Peyer's patch (tissue), 4 donors: ENCODE measurements at regions not wholly inside any gene's neighbourhood (a gene's known extent, or its start where the extent isn't known, plus 50 kb on each side); places are given as distances from the start of the nearest gene placed in this dataset.

Experiments used
- DNase-seq, 3 donors: peaks; one replicate each; pipeline ENCODE4 v3.0.0-alpha.2; 2017 to 2019
- H3K27ac ChIP-seq, 4 donors: fragments of 200-600 bp; sonication (generic); one replicate each; pipeline ENCODE4 v1.5.1; 2016 to 2019
- H3K27me3 ChIP-seq, 2 donors: fragments of 200-600 bp; sonication (generic); one replicate each; pipeline ENCODE4 v1.5.1; 2019
- H3K36me3 ChIP-seq, 3 donors: fragments of 200-600 bp; sonication (generic); one replicate each; pipeline ENCODE4 v1.5.1; 2016 to 2019
- H3K4me1 ChIP-seq, 4 donors: fragments of 200-600 bp; sonication (generic); one replicate each; pipeline ENCODE4 v1.5.1; 2016 to 2019
- H3K4me3 ChIP-seq, 4 donors: fragments of 200-600 bp; sonication (generic); 1 replicate in 3 of 4; 2 replicates in 1 of 4; pipeline ENCODE4 v1.5.1; 2016 to 2019; ENCODE audit warnings: mild to moderate bottlenecking in 1 of 4
- H3K9me3 ChIP-seq, 4 donors: fragments of 200-600 bp; sonication (generic); one replicate each; pipeline ENCODE4 v1.5.1; 2016 to 2019; ENCODE audit warnings: mild to moderate bottlenecking in 1 of 4
- CTCF ChIP-seq, 6 experiments: fragments of 450-650 bp in 4 of 6; fragments of 200-600 bp in 2 of 6; sonication (generic) in 1 of 6; IDR thresholded peaks; one replicate each; pipeline ENCODE4 v1.5.1; 2017 to 2019; ENCODE audit warnings: antibody characterized with exemption in 6 of 6, mild to moderate bottlenecking in 3 of 6, moderate library complexity in 1 of 6
- POLR2A ChIP-seq, 2 donors: fragments of 450-650 bp; IDR thresholded peaks; one replicate each; pipeline ENCODE4 v1.5.1; 2017; ENCODE audit warnings: antibody characterized with exemption in 2 of 2, mild to moderate bottlenecking in 2 of 2, moderate library complexity in 2 of 2
- small RNA-seq, 2 donors: library from RNA; depleted of rRNA; stranded (forward); fragments of <200 nt; gene quantifications; one replicate each; pipeline ENCODE3, GENCODE V24; 2016

GRCh38 chr20:43781215-43781614 lies 54.4 kb upstream of the GTSF1L start:
- Histone ChIP-seq H3K4me1 (no peaks in the 10 kb centered on the region), H3K4me3 (no peak overlapping the region), H3K27ac (no peak overlapping the region), H3K27me3 (no peaks in the 10 kb centered on the region), H3K36me3 (no peaks in the 10 kb centered on the region), H3K9me3 (peaks cover 0 to 5% (median 0%) of the 10 kb centered on the region in 4 donors)
- DNase-seq: no peak
- no peak for TF ChIP-seq POLR2A (IDR thresholded peaks at IDR 0.05)
- no peak for TF ChIP-seq CTCF (IDR thresholded peaks at IDR 0.05)

GRCh38 chr20:43778375-43778774 lies 51.6 kb upstream of the GTSF1L start:
- no peak overlapping the region for H3K4me3 ChIP-seq
- H3K27me3 ChIP-seq: no peaks in the 10 kb centered on the region
- DNase-seq: no peak
- peaks cover 0 to 5% (median 0%) of the 10 kb centered on the region in 4 donors for H3K9me3 ChIP-seq
- TF ChIP-seq POLR2A (IDR thresholded peaks at IDR 0.05) (no peak), CTCF (IDR thresholded peaks at IDR 0.05) (no peak)
- H3K36me3 ChIP-seq: no peaks in the 10 kb centered on the region
- H3K4me1 ChIP-seq: no peaks in the 10 kb centered on the region
- no peak overlapping the region for H3K27ac ChIP-seq

GRCh38 chr20:43776691-43777090 lies 49.9 kb upstream of the GTSF1L start:
- no peaks in the 10 kb centered on the region for H3K36me3 ChIP-seq
- TF ChIP-seq POLR2A (IDR thresholded peaks at IDR 0.05): no peak
- no peak for TF ChIP-seq CTCF (IDR thresholded peaks at IDR 0.05)
- no peaks in the 10 kb centered on the region for H3K27me3 ChIP-seq
- peaks cover 0 to 5% (median 0%) of the 10 kb centered on the region in 4 donors for H3K9me3 ChIP-seq
- no peak overlapping the region for H3K27ac ChIP-seq
- no peak overlapping the region for H3K4me3 ChIP-seq
- no peaks in the 10 kb centered on the region for H3K4me1 ChIP-seq
- no peak for DNase-seq

Small RNAs in the stretch of these regions (small RNA-seq; reads per million reads assigned to genes)
- 0 reads per million in 2 donors for gene RNU6-639P
